ENCODE measurements at regions not wholly inside any gene's neighbourhood (a gene's known extent, or its start where the extent isn't known, plus 50 kb on each side); places are given as distances from the start of the nearest gene placed in this dataset.
A peak's percentile ranks its signal among the peaks of the same experiment; 100 is the strongest.

DNA sequence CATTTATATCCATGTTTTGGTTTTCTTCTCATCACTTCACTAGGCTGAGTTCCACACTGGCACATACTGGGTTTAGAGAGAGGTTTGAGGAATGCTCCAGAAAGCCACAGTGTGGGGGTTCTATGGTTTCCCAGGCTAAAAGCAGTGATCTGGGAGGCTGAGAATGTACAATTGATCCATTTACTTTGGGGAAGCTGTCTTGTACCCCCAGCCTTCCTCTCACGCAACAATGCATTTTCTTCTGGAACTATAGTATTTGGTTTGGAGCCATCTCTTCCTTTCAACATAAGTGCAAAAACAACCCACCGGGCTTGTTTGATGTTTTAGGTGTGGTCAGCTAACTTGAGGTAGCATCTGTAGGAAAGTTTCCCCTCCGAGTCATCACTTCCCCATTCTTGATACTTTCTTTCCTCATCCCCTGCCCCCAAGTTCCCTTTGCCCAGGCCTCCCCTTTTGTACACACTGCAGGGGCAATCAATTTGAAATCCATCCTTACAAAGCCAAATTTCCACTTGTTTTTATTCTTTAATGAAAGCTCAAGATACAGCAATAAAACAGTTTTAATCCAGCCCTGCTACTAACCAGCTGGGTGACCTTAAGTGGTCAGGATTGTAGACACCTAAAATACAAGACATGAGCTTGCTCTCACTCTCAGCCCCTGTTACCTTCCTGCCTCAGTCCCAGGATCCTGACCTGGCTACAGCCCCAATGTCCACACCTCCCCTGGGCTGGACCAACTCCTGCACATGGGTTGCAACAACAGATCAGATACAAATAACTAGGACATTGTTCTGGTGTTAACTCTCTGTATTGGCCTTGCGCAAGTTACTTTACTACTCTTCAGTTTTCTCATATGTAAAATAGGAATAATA lies 109.2 kb downstream of the FHDC1 start:
- H3K4me3 ChIP-seq (ENCODE audit: insufficient read length, low read depth): no peak overlapping the region
- TF ChIP-seq SUZ12 (IDR thresholded peaks at IDR 0.05; ENCODE audit: extremely low read depth, insufficient read depth, insufficient read length) (no peak), ZNF274 (IDR thresholded peaks at IDR 0.05; ENCODE audit: low read depth, low read length) (no peak), YY1 (IDR thresholded peaks at IDR 0.05; ENCODE audit: insufficient read depth, insufficient read length) (no peak)
- H3K9ac ChIP-seq (ENCODE audit: insufficient read length, low read depth): no peak overlapping the region
- H3K36me3 ChIP-seq (ENCODE audit: insufficient read depth, insufficient read length, low read length): no peaks in the 10 kb centered on the region
- no peak for DNase-seq (ENCODE audit: low read depth, low spot score)
- H3K27me3 ChIP-seq (ENCODE audit: insufficient read depth, insufficient read length): no peaks in the 10 kb centered on the region
- no peaks in the 10 kb centered on the region for H3K4me1 ChIP-seq (ENCODE audit: insufficient read depth, insufficient read length)
- H3K9me3 ChIP-seq (ENCODE audit: insufficient read depth, low read length): peaks cover 9% of the 10 kb centered on the region; the same call in 1 of the 2 replicates

DNA sequence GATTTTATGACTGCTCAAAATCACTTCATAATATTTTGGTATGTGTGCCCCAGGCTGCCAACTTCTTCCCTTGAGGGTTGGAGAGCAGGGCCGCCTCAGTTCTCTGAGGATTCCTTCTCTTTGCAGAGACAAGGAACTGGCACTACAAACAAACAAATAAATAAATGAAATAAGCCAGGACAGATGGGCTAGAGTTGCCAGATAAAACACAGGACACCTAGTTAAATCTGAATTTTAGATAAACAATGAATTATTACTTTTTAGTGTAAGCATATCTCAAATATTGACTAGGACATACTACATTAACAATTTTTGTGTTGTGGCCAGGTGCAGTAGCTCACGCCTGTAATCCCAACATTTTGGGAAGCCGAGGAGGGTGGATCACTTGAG lies 122.5 kb downstream of the FHDC1 start:
- DNase-seq (ENCODE audit: low read depth, low spot score): no peak
- TF ChIP-seq YY1 (IDR thresholded peaks at IDR 0.05; ENCODE audit: insufficient read depth, insufficient read length) (no peak), SUZ12 (IDR thresholded peaks at IDR 0.05; ENCODE audit: extremely low read depth, insufficient read depth, insufficient read length) (no peak), ZNF274 (IDR thresholded peaks at IDR 0.05; ENCODE audit: low read depth, low read length) (no peak)
- H3K4me3 ChIP-seq (ENCODE audit: insufficient read length, low read depth): no peak overlapping the region
- no peaks in the 10 kb centered on the region for H3K9me3 ChIP-seq (ENCODE audit: insufficient read depth, low read length)
- no peaks in the 10 kb centered on the region for H3K36me3 ChIP-seq (ENCODE audit: insufficient read depth, insufficient read length, low read length)
- no peak overlapping the region for H3K9ac ChIP-seq (ENCODE audit: insufficient read length, low read depth)
- H3K27me3 ChIP-seq (ENCODE audit: insufficient read depth, insufficient read length): no peaks in the 10 kb centered on the region
- no peaks in the 10 kb centered on the region for H3K4me1 ChIP-seq (ENCODE audit: insufficient read depth, insufficient read length)

DNA sequence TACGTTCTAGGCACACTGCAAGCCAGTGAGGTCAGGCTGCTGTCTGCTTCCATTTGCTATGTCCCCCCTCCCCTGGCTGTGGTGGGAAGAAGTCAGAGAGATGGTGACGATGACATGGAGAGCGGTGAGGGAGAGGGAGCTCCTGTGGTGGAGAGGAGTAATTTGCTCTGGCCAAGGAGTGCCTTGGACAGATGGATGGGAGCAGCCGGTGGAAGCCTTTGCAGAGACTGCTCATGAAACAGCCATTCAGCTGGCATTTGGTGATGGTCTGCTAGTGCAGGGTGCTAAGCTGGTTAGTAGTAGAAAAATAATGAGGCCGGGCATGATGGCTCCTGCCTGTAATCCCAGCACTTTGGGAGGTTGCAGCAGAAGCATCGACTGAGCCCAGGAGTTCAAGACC lies 124.1 kb downstream of the FHDC1 start:
- no peaks in the 10 kb centered on the region for H3K27me3 ChIP-seq (ENCODE audit: insufficient read depth, insufficient read length)
- H3K9me3 ChIP-seq (ENCODE audit: insufficient read depth, low read length): no peaks in the 10 kb centered on the region
- no peak overlapping the region for H3K9ac ChIP-seq (ENCODE audit: insufficient read length, low read depth)
- no peak overlapping the region for H3K4me3 ChIP-seq (ENCODE audit: insufficient read length, low read depth)
- no peak for DNase-seq (ENCODE audit: low read depth, low spot score)
- H3K4me1 ChIP-seq (ENCODE audit: insufficient read depth, insufficient read length): peaks cover 5% of the 10 kb centered on the region
- no peaks in the 10 kb centered on the region for H3K36me3 ChIP-seq (ENCODE audit: insufficient read depth, insufficient read length, low read length)
- TF ChIP-seq SUZ12 (IDR thresholded peaks at IDR 0.05; ENCODE audit: extremely low read depth, insufficient read depth, insufficient read length): no peak
- no peak for TF ChIP-seq YY1 (IDR thresholded peaks at IDR 0.05; ENCODE audit: insufficient read depth, insufficient read length)
- no peak for TF ChIP-seq ZNF274 (IDR thresholded peaks at IDR 0.05; ENCODE audit: low read depth, low read length)

DNA sequence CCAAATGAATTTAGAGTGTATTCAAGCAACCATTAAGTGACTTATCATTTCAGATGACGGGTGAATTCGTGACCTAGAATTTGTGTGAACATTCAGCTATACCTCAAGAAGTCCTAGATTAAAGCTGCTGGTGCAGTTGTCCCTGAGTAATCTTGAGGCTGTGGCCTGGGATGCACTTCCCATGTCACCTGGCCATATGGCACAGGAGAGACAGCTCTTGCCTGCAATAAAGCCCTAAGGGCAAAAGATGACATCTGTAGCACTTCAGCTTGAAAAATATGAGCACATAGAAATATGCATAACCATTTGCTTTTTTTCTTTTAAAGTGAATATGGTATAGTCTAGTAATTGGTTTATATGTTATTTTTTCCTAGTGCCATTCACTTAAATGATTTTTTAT lies 125.8 kb downstream of the FHDC1 start:
- no peak overlapping the region for H3K4me3 ChIP-seq (ENCODE audit: insufficient read length, low read depth)
- H3K9ac ChIP-seq (ENCODE audit: insufficient read length, low read depth): no peak overlapping the region
- TF ChIP-seq ZNF274 (IDR thresholded peaks at IDR 0.05; ENCODE audit: low read depth, low read length) (no peak), SUZ12 (IDR thresholded peaks at IDR 0.05; ENCODE audit: extremely low read depth, insufficient read depth, insufficient read length) (no peak), YY1 (IDR thresholded peaks at IDR 0.05; ENCODE audit: insufficient read depth, insufficient read length) (no peak)
- no peaks in the 10 kb centered on the region for H3K36me3 ChIP-seq (ENCODE audit: insufficient read depth, insufficient read length, low read length)
- H3K9me3 ChIP-seq (ENCODE audit: insufficient read depth, low read length): no peaks in the 10 kb centered on the region
- no peak for DNase-seq (ENCODE audit: low read depth, low spot score)
- H3K27me3 ChIP-seq (ENCODE audit: insufficient read depth, insufficient read length): no peaks in the 10 kb centered on the region
- peaks cover 5% of the 10 kb centered on the region for H3K4me1 ChIP-seq (ENCODE audit: insufficient read depth, insufficient read length)

DNA sequence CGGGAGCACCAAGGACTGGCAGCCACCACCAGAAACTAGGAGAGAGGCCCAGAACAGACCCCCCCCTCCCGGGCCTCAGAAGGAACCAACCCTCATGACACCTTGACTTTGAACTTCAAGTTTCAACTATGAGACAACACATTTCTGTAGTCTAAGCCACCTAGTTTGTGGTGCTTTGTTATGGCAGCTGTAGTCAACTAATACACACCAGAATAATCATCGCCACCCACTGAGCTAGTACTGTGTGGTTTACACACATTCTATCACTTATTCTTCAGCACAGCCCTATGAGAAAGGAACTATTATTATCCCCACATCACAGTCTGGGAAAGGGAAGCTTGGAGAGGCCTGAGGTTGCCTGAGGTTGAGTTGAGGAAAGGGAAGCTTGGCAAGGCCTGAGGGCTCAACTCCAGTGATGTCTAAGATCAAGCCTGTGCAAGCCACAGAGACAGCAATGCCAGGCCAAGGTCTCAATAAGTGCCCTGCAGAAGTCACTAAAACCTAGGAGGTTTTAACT lies 126.6 kb downstream of the FHDC1 start:
- Histone ChIP-seq H3K27me3 (ENCODE audit: insufficient read depth, insufficient read length) (no peaks in the 10 kb centered on the region), H3K9ac (ENCODE audit: insufficient read length, low read depth) (no peak overlapping the region), H3K9me3 (ENCODE audit: insufficient read depth, low read length) (no peaks in the 10 kb centered on the region), H3K36me3 (ENCODE audit: insufficient read depth, insufficient read length, low read length) (no peaks in the 10 kb centered on the region), H3K4me3 (ENCODE audit: insufficient read length, low read depth) (no peak overlapping the region), H3K4me1 (ENCODE audit: insufficient read depth, insufficient read length) (peaks cover 5% of the 10 kb centered on the region)
- no peak for DNase-seq (ENCODE audit: low read depth, low spot score)
- TF ChIP-seq ZNF274 (IDR thresholded peaks at IDR 0.05; ENCODE audit: low read depth, low read length) (no peak), SUZ12 (IDR thresholded peaks at IDR 0.05; ENCODE audit: extremely low read depth, insufficient read depth, insufficient read length) (no peak), YY1 (IDR thresholded peaks at IDR 0.05; ENCODE audit: insufficient read depth, insufficient read length) (no peak)

DNA sequence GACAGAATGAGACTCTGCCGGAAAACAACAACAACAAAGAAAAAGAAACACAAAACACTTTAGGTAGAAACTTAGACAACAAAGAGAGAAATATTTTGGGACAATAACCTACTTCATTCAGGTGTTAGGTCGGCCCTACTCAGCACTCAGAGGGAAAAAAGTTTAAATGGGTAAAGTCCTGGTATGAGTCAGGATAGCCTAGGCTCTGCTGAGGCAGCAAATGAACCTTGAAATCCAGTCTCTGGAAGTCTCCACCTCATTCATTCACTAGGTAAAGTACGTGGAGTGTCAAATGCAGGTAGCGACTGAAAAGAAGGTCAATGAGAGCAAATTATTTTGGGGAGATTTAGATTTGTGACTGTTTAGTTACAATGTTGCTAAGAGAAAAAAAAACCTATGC lies 127.4 kb downstream of the FHDC1 start:
- TF ChIP-seq ZNF274 (IDR thresholded peaks at IDR 0.05; ENCODE audit: low read depth, low read length): no peak
- no peak for TF ChIP-seq YY1 (IDR thresholded peaks at IDR 0.05; ENCODE audit: insufficient read depth, insufficient read length)
- TF ChIP-seq SUZ12 (IDR thresholded peaks at IDR 0.05; ENCODE audit: extremely low read depth, insufficient read depth, insufficient read length): no peak

DNA sequence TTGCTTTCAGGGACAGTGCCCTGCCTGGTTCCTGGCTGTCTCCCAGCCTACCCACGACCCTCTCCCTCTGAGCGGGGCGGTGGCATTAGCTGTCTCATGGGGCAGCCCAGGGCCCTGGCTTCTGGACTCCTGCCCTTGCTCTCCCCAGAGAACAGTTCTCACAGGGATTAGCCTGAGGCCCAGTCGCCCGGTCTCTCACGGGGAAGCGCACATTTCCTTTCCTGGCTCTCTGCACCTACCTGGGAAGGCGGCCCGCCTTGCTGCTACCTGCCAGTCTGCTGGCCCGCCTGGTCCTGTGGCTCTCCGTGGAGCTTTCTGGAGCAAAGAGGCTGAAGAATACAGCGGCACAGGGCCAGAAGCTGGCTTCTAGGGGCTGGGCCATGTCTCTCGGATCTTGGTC lies 128.4 kb downstream of the FHDC1 start:
- H3K9ac ChIP-seq (ENCODE audit: insufficient read length, low read depth): peak overlapping the region; percentile 8
- H3K4me3 ChIP-seq (ENCODE audit: insufficient read length, low read depth): no peak overlapping the region
- H3K9me3 ChIP-seq (ENCODE audit: insufficient read depth, low read length): no peaks in the 10 kb centered on the region
- no peaks in the 10 kb centered on the region for H3K27me3 ChIP-seq (ENCODE audit: insufficient read depth, insufficient read length)
- H3K4me1 ChIP-seq (ENCODE audit: insufficient read depth, insufficient read length): peaks cover 5% of the 10 kb centered on the region
- TF ChIP-seq YY1 (IDR thresholded peaks at IDR 0.05; ENCODE audit: insufficient read depth, insufficient read length) (no peak), ZNF274 (IDR thresholded peaks at IDR 0.05; ENCODE audit: low read depth, low read length) (no peak), SUZ12 (IDR thresholded peaks at IDR 0.05; ENCODE audit: extremely low read depth, insufficient read depth, insufficient read length) (no peak)
- H3K36me3 ChIP-seq (ENCODE audit: insufficient read depth, insufficient read length, low read length): no peaks in the 10 kb centered on the region
- no peak for DNase-seq (ENCODE audit: low read depth, low spot score)

More for the DNA sequence above, 127.4 kb downstream of the FHDC1 start:
- DNase-seq (ENCODE audit: low read depth, low spot score): no peak
- H3K36me3 ChIP-seq (ENCODE audit: insufficient read depth, insufficient read length, low read length): no peaks in the 10 kb centered on the region
- H3K4me3 ChIP-seq (ENCODE audit: insufficient read length, low read depth): no peak overlapping the region
- H3K27me3 ChIP-seq (ENCODE audit: insufficient read depth, insufficient read length): no peaks in the 10 kb centered on the region
- no peaks in the 10 kb centered on the region for H3K9me3 ChIP-seq (ENCODE audit: insufficient read depth, low read length)
- no peak overlapping the region for H3K9ac ChIP-seq (ENCODE audit: insufficient read length, low read depth)
- peaks cover 5% of the 10 kb centered on the region for H3K4me1 ChIP-seq (ENCODE audit: insufficient read depth, insufficient read length)
